BJ (cell line): ENCODE measurements at regions not wholly inside any gene's neighbourhood (a gene's known extent, or its start where the extent isn't known, plus 50 kb on each side); places are given as distances from the start of the nearest gene placed in this dataset.

Experiments
- CTCF ChIA-PET: fragments of 350-600 bp; formaldehyde crosslinking; extraction: SDS; loops from one replicate; lab custom pipeline; 2021; ENCODE audit warnings: antibody characterized with exemption, inconsistent platforms; lab: Yijun Ruan, JAX
- POLR2A ChIA-PET: fragments of 300-600 bp; sonication (Branson Sonifier 250); formaldehyde crosslinking; extraction: SDS; loops from one replicate; lab custom pipeline; 2021; ENCODE audit warnings: antibody characterized with exemption; lab: Charles Lee
- DNase-seq: peaks from one replicate; pipeline ENCODE4 v3.0.0-alpha.2; 2011; ENCODE audit warnings: low read depth
- H3K27me3 ChIP-seq: 2 replicates; pipeline ENCODE4 v1.6.0; 2011; ENCODE audit warnings: low read length; ENCODE audit not compliant: control insufficient read depth, insufficient read depth
- H3K36me3 ChIP-seq: 2 replicates; pipeline ENCODE4 v1.5.1; 2011; ENCODE audit warnings: low read length; ENCODE audit not compliant: control insufficient read depth, insufficient read depth
- H3K4me3 ChIP-seq: 2 replicates; pipeline ENCODE4 v1.5.1; 2011; ENCODE audit warnings: low read depth, mild to moderate bottlenecking, control low read depth, low read length
- CTCF ChIP-seq: IDR thresholded peaks from 2 replicates; pipeline ENCODE4 v1.5.1; 2011; ENCODE audit warnings: low read depth, mild to moderate bottlenecking, control low read depth, inconsistent platforms, low read length, moderate library complexity; ENCODE audit not compliant: insufficient read depth

- CTCF ChIA-PET: no interaction called here
- Histone ChIP-seq H3K36me3 (no peaks in the 10 kb centered on the region), H3K4me3 (no peak overlapping the region), H3K27me3 (peaks cover 4% of the 10 kb centered on the region; the same call in 1 of the 2 replicates)
- no peak for DNase-seq
- POLR2A ChIA-PET: no interaction called here
- no peak for TF ChIP-seq CTCF
These were observed 138.1 kb upstream of the KCNJ6 start for GRCh38 chr21:38054334-38054733.

- DNase-seq: no peak
- no peak overlapping the region for H3K4me3 ChIP-seq
- no peak for TF ChIP-seq CTCF
- 0 out of 2 replicates have a peak, but pooled peaks cover 2% of the 10 kb centered on the region for H3K27me3 ChIP-seq
- ChIA-PET POLR2A (no interaction called here), CTCF (no interaction called here)
- no peaks in the 10 kb centered on the region for H3K36me3 ChIP-seq
These were observed 140.2 kb upstream of the KCNJ6 start for GRCh38 chr21:38056481-38056880.

DNA sequence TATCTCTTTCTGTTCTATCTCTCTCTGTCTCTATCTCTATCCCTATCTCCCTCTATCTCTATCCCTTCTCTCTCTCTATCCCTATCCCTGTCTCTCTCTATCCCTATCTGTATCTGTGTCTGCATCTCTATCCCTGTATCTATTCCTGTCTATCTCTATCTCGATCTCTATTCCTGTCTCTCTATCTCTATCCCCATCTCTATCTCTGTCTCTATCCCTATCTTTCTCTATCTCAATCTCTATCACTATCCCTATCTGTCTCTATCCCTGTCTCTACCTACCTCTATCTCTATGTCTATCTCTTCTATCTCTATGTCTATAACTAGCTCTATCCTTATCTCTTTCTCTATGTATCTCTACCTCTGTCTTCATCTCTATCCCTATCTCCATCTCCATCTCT, 141.4 kb upstream of the KCNJ6 start:
- H3K4me3 ChIP-seq: no peak overlapping the region
- TF ChIP-seq CTCF: no peak
- no peak for DNase-seq
- ChIA-PET POLR2A (no interaction called here), CTCF (interaction anchor here (1.2 kb wide), 1 partner anchor 20 kb away, joined by 4 read pairs; no protein-coding TSS in a partner anchor)
- H3K27me3 ChIP-seq: 0 out of 2 replicates have a peak, but pooled peaks cover 2% of the 10 kb centered on the region
- no peaks in the 10 kb centered on the region for H3K36me3 ChIP-seq

DNA sequence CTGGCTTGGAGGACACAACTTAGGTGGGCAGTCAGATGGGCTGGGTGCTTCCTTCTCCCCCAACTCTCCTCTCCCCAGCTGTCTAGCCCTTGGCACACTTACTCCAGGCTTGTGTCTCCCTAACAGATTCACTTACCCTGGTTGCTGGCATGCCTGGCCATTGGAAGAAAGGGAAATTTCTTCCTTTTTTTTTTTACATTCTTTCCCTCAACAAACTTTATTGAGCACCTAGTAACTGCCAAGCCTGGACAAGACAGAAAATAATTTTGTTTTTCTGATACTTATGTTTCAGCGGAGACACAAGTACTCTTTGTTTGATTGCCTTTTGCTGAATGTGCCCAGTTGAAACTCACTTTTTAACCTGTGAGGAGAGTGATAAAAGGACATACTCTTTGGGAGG, 144.3 kb upstream of the KCNJ6 start:
- DNase-seq: no peak
- H3K36me3 ChIP-seq: no peaks in the 10 kb centered on the region
- CTCF ChIA-PET: no interaction called here
- POLR2A ChIA-PET: no interaction called here
- no peak for TF ChIP-seq CTCF
- no peak overlapping the region for H3K4me3 ChIP-seq
- H3K27me3 ChIP-seq: 0 out of 2 replicates have a peak, but pooled peaks cover 2% of the 10 kb centered on the region

- H3K36me3 ChIP-seq: no peaks in the 10 kb centered on the region
- DNase-seq: no peak
- ChIA-PET CTCF (interaction anchor here (0.6 kb wide), 1 partner anchor 360 kb away, joined by 4 read pairs; no protein-coding TSS in a partner anchor), POLR2A (no interaction called here)
- no peak overlapping the region for H3K4me3 ChIP-seq
- peaks cover 3% of the 10 kb centered on the region for H3K27me3 ChIP-seq
- TF ChIP-seq CTCF: no peak
These were observed 151.0 kb upstream of the KCNJ6 start for GRCh38 chr21:38067086-38067739.
